ENCODE measurements at regions not wholly inside any gene's neighbourhood (a gene's known extent, or its start where the extent isn't known, plus 50 kb on each side); places are given as distances from the start of the nearest gene placed in this dataset.

DNA sequence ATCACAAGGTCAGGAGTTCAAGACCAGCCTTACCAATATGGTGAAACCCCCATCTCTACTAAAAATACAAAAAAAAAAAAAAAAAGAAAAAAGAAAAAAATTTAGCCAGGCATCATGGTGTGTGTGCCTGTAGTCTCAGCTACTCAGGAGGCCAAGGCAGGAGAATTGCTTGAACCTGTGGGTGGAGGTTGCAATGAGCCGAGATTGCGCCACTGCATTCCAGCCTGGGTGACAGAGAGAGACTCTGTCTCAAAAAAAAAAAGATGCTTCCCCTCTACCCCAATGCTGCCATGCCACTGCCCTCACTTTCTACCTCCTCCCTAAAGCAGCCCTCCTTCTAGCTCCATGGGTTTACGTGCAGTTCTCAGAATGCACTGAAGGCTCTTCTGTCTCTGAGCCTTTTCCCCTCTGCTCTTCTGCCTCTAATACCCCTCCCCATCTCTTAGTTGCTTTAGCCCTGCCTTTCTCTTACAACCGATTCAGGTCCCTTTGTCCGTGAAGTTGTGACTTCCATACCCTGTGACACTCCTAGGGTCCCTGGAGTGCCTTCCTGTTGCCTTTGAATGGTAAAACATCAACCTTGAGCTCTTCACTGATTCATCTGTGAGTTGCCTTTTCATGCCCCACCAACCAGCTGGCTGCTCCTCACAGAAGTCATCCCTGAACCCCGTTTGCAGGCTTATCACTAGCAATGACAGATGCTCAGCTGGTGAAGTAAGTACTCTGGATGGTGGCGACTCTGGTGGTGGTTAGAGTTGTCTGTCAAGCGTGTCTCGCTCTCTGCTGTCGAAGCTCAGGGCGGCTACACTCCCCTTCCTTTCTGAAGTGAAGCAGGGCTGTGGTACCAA, 234.9 kb downstream of the RHOU start:
- H3K4me3 ChIP-seq (ENCODE audit: low read depth, low read length), result no peak overlapping the region
- TF ChIP-seq, protein P1, sequence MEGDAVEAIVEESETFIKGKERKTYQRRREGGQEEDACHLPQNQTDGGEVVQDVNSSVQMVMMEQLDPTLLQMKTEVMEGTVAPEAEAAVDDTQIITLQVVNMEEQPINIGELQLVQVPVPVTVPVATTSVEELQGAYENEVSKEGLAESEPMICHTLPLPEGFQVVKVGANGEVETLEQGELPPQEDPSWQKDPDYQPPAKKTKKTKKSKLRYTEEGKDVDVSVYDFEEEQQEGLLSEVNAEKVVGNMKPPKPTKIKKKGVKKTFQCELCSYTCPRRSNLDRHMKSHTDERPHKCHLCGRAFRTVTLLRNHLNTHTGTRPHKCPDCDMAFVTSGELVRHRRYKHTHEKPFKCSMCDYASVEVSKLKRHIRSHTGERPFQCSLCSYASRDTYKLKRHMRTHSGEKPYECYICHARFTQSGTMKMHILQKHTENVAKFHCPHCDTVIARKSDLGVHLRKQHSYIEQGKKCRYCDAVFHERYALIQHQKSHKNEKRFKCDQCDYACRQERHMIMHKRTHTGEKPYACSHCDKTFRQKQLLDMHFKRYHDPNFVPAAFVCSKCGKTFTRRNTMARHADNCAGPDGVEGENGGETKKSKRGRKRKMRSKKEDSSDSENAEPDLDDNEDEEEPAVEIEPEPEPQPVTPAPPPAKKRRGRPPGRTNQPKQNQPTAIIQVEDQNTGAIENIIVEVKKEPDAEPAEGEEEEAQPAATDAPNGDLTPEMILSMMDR (conservative IDR thresholded peaks at IDR 0.05; ENCODE audit: low read depth, low read length), result no peak
- no peak for DNase-seq (ENCODE audit: low read depth)

DNA sequence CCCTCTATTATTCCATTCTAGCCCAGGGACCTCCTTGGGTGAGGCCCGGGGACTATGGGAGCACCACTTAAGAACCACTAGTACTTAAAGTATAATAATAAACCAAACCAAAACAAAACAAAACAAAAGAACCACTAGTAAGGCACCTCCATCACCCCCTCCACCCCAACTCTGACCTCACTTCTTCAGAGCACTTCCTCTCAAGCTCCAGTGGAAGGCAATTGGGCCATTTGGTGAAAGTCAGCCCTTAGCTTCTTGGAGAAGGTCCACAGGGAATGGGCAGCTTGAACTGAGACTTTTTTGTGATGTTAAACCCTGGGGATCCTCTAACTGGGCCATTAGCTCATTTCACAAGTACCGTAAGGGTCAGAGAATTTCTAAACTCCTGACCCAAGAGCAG, 237.3 kb downstream of the RHOU start:
- no peak for DNase-seq (ENCODE audit: low read depth)
- no peak overlapping the region for H3K4me3 ChIP-seq (ENCODE audit: low read depth, low read length)

DNA sequence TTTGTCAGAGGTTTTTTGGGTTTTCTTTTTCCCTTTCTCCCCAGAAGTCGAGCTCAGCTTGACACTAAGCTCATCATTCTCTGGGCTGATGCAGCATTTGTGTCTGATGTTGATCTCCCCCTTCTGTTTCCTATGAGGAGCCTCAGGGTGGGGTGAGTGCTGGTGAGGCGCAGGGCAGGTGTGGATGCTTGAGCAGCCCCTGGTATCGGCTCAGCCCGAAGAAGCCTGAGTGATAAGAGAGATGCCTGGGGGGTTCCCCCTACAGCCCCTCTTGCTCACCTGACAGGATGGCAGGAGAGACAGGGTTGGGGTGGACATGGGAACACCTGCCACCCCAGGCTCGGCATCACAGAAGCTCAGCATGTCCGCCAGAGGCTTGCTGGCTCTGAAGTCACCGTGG, 239.0 kb downstream of the RHOU start:
- no peak overlapping the region for H3K4me3 ChIP-seq (ENCODE audit: low read depth, low read length)
- no peak for DNase-seq (ENCODE audit: low read depth)
- TF ChIP-seq, protein P1 (conservative IDR thresholded peaks at IDR 0.05; ENCODE audit: low read depth, low read length), result no peak

More for the DNA sequence above, 237.3 kb downstream of the RHOU start:
- TF ChIP-seq, protein P1 (conservative IDR thresholded peaks at IDR 0.05; ENCODE audit: low read depth, low read length), result no peak

DNA sequence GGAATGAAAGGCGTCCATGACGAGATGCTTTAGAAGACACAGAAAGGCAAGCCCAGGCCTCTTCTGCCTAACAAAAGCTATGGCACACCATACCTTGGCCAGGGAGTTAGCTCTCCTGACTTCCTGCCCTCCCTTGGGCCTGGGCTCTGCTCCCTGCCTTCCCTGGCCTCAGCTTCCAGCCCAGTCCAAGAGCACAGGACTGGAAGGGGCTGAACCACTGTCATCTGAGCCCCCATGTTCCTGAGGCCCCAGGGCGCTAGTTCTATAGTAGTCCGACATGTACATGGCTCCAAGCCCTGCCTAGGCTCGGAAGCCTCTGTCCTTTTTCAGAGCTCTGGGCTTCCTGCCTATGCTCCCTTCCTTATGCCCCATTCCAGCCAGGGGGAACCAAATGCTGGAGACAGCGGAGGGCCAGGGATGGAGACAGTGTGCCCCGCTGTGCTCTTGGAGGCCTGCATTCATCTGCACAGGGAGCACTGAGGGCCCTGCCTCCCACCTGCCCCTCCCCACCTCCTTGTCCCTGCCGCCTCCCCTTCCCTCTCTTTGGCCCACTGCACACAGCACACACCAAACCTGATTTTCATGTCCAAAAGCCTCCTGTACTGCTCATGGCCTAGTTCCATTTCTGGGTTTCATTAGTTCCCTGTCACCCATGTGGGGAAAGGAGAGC, 240.1 kb downstream of the RHOU start:
- no peak overlapping the region for H3K4me3 ChIP-seq (ENCODE audit: low read depth, low read length)
- TF ChIP-seq, protein P1 (conservative IDR thresholded peaks at IDR 0.05; ENCODE audit: low read depth, low read length), result no peak
- no peak for DNase-seq (ENCODE audit: low read depth)

DNA sequence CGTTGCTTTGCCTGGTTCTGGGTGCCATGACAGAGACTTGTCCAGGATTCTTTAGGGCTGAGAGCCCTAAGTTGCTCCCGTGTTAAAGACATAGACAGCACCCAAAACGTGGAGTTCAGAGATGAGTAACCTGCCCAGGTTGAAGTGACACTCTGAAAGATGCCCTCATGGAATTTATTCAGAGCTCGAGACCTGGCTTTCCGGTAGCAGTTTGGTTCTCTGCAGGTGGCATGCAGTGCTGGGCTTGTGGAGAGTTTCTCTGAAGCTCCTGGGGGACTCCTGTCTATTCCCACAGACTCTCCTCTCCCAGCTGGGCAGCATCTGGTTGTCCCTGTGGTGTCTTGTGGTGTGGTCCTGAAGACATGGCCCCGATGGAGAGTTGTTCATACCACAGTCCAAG, 241.0 kb downstream of the RHOU start:
- DNase-seq (ENCODE audit: low read depth), result no peak
- TF ChIP-seq, protein P1 (conservative IDR thresholded peaks at IDR 0.05; ENCODE audit: low read depth, low read length), result no peak
- no peak overlapping the region for H3K4me3 ChIP-seq (ENCODE audit: low read depth, low read length)

DNA sequence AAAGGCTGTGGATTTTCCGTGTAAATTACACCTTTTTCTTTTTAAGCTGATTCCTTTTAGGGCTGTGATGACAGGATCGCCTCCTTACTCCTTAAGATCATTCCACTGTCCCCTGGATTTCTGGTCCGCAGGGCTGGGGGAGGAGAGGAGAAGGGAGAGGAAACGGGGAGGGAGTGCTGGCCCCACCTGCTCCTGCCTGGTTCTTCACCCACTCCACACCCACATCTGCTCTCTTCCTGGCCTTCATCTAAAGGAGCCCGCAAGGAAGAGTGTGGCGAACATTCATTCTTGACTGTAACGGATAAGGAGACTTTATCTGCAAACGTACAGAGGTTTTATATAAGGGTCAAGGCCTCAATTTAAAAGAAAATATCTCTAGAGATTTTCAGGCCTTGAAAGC, 242.0 kb downstream of the RHOU start:
- DNase-seq (ENCODE audit: low read depth), result no peak
- H3K4me3 ChIP-seq (ENCODE audit: low read depth, low read length), result no peak overlapping the region
- TF ChIP-seq, protein P1 (conservative IDR thresholded peaks at IDR 0.05; ENCODE audit: low read depth, low read length), result no peak
